HG03469 (cell line): ENCODE measurements at regions not wholly inside any gene's neighbourhood (a gene's known extent, or its start where the extent isn't known, plus 50 kb on each side); places are given as distances from the start of the nearest gene placed in this dataset.
"Not testable (repeated sequence)": the region's sequence is repeated elsewhere in the genome, so short reads cannot be mapped to it uniquely, and the experiment has no call there.

Experiments used
- ATAC-seq: cut with Tn5 transposase; IDR thresholded peaks from one replicate; pipeline ENCODE4 v1.9.1; 2021; ENCODE audit warnings: mild to moderate bottlenecking, moderate library complexity, moderate number of reproducible peaks; ENCODE audit not compliant: unreplicated experiment

DNA sequence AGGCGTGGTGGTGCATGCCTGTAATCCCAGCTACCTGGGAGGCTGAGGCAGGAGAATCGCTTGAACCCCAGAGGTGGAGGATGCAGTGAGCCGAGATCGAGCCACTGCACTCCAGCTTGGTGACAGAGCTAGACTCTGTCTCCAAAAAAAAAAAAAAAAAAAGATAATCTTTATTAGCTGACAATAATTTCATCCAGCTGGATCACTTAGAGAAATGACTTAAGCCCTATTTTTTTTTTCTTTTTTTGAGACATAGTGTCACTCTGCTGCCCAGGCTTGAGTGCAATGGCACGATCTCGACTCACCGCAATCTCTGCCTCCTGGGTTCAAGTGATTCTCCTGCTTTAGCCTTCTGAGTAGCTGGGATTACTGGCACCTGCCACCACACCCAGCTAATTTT, 51.6 kb upstream of the MAP4K4 start:
- not testable (repeated sequence) for ATAC-seq

DNA sequence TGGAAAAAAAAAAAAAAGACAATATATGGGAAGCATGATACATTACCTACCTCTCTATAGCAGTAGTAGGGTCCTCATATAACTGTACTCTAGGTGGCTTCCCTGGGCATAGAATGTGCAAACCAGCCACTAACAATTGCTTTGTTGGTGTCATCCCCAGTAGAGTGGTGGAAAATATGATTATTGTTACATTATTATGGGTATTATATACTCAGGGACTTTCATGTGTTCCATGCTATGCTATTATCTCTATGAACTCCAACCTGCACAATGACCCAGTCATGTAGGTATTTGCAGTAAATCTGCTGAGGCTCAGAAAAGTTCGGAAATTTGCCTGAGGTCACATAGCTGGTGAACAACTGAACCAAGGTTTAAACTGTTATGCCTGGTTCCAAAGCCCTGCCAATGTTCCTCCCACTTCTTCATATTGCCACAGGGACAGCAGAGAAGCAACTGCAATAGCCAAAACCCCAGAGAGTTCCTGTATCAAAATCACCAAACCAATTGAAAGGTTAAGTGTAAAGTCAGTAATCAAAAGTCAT, 52.6 kb upstream of the MAP4K4 start:
- ATAC-seq: no peak

DNA sequence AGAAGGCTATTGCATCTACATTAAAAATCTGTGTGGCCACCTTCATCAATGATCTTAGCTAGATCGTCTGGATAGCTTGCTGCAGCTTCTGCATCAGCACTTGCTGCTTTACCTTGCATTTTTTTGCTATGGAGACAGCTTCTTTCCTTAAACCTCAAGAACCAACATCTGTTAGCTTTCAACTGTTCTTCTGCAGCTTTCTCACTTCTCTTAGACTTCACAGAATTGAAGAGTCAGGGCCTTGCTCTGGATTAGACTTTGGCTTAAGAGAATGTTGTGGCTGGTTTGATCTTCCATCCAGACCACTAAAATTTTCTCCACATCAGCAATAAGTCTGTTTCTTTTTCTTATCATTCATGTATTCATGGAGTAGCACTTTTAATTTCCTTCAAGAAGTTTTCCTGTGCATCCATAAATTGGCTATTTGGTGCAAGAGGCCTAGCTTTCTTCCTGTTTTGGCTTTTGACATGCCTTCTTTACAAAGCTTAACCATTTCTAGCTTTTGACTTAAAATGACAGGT, 54.4 kb upstream of the MAP4K4 start:
- no peak for ATAC-seq

DNA sequence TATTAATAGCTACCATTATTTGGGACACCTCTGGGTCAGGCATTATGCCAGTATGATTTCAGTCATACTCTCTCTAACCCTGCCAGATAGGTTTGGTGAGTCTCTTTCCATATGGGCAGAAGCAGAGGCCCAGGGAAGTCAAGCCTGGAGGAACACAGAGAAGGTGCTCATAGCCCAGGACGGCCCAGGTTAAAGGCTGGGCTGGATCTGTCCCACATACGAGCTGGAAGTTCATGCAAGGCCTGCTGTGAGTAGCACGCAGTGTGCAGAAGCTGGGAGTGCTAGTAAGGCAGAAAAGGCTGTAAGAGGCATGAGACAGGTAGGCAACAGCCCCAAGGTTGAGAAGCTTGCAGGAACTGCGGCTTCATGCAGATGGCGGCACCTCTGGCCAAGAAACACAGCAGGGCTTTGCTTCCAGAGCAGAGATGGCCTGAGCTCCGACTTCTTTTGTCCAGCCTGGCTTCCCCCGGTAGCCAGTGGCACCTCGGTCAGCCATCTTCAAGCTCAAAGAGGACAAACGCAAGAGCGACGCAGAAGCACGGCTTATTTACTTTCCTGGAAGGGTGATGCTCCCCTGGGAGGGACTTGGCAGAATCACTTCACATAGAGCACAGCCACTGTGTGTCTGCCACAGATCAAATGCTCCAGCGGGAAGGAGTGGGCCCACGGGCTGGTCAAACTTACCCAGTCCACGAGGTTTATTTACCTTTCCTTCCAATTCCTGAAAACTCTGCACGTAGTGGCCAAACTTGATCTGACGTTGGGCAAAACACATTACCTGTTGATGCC, 58.5 kb upstream of the MAP4K4 start:
- no peak for ATAC-seq

DNA sequence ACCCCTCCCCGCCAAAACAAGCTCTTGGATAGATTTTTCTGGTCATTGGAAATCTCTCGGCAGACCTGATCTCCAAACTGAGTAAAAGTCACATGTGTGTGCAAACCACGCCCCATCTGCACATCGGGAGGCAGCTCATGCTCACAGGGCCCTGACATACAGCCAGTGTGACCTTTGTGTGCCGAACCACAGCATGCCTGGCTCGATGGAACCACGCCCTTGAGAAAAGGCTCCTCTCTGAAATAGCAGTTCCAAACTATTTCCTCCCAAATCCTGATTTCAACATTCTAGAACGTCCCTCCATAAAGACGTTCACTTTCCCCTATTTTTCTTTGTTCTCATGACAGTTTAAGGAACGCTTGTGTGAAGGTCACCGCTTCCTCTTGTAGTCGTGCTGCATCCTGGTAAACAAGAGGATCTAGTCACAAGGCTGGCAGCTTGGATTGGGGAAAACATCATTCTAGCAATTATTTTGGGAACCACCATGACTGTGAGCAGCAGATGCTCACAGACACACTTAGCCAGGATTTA, 59.3 kb upstream of the MAP4K4 start:
- ATAC-seq: no peak

DNA sequence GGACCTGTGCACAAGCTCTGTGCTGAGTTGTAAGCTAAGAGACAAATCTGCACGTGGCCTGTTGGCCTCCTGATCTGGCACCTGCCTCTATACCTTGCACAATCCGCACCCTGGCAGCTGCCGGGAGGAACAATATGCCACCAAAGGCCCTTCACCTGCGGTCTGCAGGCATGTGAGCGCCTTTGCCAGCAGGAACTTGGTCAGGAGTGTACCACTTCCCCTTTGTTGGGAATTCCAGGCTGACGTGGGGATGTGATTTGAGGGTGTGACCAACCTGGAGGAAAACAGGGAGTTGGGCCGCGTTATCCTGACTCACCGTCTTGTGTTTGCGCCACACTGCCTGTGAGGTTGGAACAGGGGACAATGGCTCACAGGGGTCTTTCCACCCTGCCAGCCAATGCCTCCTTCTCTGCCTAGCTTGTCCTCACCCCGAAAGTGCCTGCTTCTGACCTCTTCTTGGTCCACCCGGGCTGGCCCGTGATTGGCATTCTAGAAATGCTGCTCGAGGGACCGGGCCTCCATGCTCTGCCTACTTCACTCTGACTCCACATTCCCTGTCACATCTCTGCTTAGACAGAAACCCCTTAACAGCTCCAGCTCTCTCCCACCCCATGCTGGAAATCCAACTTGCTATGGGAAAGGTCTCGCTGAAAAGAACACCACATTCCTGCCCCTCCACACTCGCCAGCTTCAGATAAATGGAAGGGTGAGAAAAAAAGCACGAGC, 67.1 kb upstream of the MAP4K4 start:
- no peak for ATAC-seq

DNA sequence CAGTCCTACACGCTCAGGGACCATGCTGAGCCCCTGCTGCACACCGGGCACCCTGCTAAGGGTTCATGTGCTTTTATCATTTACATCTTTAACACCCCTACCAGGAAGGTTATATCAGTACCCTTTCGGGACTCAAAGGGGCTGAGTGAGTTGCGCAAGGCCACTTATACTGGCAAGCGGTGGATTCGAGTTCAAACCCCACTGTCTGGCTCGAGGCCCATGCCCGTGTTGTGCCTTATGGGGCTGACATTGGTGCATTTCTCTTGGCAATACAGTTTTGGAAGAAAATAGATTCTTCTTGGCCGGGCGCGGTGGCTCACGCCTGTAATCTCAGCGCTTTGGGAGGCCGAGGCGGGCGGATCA, 69.5 kb upstream of the MAP4K4 start:
- no peak for ATAC-seq

DNA sequence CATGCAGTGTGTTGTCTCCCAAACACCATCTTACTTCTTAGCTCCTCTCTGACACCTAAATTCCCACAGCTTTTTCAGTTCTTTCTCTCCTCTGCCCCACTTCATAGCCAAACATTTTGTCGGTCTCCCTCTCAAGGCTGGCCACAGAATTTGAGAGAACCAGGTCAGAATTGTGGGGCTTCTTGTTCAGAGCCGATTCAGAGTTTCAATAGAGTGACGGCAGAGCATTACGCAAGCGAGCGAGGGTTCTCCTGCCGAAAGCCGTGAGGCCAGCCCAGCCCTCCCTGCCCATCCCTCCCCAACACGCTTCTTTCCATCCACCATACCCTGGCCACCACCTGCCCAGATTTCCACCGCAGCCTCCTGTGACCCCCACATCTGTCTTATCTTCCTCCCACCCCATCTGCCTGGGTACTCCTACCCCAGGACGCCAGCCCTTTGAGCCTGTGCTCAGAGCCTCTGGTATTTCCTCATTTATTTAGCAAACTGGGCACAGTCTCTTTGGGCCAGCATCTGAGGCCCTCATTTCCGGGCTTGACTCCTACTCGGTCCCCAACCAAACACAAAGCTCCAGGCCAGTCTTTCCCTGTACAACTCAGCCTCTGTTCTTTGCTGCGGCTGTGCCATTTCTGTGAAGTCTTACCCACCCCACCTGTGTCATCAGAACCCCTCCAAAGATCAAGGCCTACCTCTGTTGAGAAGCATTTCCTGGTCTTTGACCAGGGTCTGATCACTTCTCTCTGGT, 70.0 kb upstream of the MAP4K4 start:
- no peak for ATAC-seq

DNA sequence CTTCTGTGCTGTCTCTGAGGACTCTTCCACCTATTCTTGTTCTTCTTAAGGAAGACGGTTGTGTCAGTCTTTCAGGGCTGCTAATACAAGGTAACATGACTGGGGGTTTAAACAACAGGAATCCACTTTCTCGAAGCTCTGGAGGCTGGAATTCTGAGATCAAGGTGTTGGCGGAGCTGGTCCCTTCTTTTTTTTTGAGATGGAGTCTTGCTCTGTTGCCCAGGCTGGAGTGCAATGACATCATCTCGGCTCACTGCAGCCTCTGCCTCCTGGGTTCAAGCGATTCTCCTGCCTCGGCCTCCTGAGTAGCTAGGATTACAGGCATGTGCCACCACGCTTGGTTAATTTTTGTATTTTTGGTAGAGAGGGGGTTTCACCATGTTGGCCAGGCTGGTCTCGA, 71.7 kb upstream of the MAP4K4 start:
- not testable (repeated sequence) for ATAC-seq

DNA sequence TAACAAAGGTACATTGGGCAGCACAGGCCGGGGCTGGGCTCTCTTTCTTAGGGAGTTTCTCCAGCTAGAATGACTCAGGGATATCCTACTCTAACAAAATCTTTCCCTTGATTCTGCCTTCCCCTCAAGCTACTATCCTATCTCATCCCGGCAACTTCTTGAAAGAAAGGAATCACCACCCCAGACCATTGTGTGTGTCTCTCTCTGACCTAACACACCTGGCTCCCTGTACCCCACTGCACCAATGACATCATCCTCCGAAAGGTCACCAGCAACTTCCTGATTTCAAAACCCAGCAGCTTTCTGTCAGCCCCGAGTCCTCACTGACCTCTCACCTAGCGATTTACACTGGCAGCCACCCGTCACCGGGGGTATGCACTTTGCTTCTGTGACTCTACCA, 72.1 kb upstream of the MAP4K4 start:
- ATAC-seq: no peak

DNA sequence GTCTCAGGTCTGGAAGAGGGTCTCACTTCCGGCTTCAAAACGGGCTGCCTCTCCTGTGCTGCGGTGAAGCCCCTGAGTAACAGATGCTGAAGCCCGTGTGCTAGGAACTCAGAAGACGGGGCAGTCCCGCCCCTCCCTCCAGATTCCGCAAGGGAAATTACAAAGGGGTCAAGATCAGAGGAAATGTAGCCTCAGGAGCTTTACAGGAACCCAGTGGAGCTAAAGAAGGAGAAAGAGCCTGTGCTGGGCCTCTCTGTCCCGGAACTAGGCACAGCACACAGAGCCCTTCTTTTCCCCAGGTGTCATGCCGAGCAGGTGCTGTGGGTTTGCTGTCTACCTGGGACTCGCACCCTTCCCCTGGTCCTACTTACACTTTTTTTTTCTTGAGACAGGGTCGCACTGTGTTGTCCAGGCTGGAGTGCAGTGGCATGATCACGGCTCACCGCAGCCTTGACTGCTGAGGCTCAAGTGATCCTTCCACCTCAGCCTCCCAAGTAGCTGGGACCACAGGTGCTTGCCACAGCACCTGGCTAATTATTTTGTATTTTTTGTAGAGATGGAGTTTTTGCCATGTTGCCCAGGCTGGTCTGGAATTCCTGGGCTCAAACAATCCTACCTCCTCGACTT, 72.7 kb upstream of the MAP4K4 start:
- no peak for ATAC-seq

DNA sequence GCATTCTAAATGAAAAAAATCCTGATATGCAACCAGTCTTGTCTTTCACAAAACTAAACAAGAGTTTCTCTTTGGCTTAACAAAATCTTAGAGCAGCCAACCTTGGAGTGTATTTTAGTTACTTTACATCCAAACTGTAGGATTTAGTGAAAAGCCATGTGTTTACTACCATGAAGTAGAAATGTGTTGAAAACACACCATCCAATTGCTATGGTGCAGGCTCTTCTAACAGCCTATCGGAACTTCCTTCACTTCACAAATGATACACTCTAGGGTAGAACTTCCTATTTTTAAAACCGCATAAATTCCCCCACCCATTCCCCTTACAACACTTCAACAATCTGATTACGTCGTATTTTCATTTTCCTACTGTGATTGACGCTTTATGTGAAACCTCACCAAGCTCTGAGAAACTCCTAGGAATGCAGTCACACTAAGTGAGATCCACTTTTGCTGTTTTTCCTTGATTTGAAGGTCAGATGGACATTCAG, 74.4 kb upstream of the MAP4K4 start:
- peak; percentile 75 for ATAC-seq

DNA sequence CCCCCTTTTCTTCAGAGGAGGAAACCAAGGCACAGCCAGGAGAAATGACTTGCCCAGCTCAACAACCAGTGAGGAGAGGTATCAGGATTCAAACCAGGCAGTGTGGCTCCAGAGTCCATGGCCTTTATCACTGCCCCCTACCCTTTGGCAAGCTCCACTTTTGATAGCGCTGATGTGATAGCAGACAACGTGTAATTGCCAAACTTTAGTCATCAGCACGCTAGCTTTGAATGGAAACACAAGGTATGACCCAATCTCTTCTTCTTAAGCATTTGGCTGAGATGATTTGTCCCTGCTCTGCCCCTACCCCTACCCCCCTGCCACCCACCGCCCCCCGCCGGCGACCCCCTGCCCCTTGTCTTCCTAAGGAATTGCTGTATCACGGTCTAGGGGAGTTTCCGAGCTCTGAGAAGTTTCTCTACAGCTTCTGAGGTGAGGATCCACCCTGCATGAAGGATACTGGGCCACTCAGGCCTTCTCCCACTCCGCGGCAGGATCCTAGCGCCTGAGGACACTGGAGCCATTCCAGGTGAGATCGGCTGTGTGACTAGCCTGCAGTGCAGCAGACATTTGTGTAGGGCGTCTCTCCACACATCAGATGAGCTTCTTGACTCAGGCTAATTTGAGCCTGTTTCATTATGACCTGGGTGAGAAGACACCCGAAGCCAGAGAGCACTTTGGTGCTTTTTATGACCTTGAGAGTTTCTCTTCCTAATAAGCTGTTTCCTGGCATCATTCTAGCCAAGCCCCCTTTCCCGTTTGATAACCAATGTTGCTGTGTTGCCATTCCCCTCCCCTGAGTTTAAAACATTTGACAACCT, 75.1 kb upstream of the MAP4K4 start:
- ATAC-seq: peak; percentile 84

DNA sequence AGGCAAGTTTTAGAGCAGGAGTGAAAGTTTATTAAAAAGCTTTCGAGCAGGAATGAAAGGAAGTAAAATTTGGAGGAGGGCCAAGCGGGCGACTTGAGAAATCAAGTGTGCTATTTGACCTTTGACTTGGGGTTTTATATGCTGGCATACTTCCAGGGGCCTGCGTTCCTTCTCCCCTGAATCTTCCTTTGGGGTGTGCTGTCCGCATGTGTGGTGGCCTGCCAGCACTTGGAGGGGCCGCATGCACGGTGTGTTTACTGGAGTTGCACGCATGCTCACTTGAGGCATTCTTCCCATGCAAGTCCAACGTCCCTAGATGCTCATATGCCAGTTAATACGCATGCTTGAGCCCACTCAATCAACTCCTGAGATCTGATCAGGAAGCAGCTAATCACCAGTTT, 78.3 kb upstream of the MAP4K4 start:
- ATAC-seq: no peak

DNA sequence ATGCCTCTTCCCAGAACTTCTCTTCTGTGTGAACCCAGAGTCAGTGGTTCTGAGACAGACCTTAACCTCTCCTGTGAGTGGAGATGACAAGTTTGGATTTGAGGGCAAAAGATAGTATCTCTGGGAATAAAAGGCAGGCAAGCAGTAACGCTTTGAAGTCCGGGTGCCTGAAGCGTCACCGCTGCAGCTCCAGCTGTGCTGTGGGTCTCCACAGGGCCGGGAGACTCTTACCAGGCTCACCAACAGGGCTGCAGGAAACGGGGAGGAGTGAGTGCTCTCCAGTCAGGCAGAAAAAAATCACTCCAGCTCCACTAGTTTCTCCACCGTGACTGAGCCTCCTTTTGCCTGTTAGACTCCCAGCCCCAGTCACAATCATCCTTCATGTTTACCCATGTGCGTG, 79.7 kb upstream of the MAP4K4 start:
- ATAC-seq: no peak

DNA sequence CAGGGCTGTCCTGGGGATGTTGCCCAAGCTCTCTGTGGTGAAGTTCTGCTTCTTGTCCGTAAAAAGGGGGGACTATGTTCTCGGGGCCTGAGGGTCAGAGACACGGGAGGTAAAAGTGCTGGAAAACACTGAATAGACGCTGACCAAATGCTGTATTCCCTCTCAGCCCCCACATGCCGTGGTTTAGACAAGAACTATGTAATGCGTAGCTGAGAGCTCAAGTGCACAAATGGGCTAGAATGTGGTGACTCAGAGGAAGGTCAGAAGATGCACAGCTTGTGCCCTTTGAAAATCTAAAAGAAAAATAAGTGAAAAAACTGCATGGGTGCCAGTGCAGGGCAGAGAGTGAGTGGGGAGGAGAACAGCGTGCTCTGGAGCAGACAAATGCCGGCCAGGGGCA, 80.3 kb upstream of the MAP4K4 start:
- ATAC-seq: no peak

DNA sequence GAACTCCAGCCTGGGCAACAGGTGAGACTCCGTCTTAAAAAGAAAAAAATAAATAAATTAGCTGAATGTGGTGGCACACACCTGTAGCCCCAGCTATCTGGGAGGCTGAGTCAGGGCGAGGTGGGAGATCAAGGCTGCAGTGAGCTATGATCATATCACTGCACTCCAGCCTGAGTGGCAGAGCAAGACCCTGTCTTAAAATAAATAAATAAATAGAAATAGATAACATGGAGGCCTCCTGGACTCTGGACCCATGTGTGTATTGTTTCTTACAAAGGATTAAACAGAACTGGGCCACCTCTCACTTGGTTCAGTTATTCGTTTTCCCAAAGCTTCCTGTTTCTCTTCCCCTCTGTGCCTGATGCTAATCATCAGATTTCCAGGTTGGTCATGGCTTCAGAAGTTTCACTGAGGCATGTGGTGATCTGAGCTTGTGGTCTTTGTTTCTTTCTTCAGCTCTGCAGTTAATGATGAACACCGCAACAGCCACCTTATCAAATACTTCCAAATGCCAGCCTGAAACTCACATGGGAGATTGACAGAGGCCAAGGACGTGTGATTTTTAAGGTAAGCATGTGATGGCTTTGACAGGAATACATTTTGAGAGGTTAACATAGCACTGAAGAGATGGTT, 83.3 kb upstream of the MAP4K4 start:
- ATAC-seq: no peak

DNA sequence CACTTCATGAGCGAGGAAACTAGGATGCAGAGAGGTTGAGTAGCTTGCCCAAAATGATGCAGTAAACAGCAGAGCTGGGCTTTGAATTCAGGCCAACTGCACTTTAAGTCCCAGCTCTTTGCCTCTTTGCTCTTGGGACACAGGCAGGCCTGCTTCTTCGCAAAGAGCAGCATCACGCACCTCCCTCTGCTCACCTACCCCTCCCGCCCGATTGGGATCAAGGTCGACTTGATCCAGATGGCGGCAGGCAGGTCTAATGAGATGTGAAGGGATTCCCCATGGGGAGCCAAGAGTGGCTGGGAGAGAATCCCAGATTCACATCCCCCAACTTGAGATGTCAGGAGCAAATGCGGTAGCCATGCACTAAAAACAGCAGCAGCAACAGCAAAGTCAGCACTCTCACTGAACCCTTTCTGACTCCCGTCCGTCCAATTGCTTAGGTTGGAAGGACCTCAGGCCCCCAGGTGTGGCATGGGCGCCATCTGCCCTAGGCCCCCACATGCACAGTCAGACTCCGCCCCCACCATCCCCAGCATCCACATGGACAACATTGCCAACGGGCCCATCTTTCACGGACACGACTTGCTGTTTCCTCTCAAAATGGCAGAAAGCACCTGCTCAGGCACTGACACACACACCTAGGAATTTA, 84.3 kb upstream of the MAP4K4 start:
- ATAC-seq: no peak

DNA sequence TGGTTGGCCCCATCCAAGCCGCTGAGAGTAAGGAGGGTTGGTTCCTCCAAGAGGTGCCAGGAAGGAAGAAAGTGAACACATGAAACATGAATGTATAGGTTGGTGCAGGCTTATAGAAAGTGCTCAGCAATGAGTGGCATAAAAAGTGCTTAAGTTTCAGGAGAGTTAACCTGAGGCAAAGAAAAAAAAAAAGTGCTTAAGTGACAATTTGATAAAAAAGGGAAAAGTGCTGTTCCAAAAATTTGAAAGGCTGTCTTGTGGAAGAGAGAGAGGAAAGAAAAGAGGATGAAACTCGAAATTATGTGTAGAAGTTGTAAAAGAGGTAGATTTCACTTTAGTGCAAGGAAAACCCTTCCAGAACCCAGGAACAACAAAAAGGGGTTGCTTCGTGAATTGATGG, 85.5 kb upstream of the MAP4K4 start:
- no peak for ATAC-seq
